GM23338 (cell line): ENCODE measurements at regions not wholly inside any gene's neighbourhood (a gene's known extent, or its start where the extent isn't known, plus 50 kb on each side); places are given as distances from the start of the nearest gene placed in this dataset.

Source experiments
- ATAC-seq: fragments of 200-7000 bp; cut with Tn5 transposase; 3 replicates; pipeline ENCODE4 v1.9.1; 2020
- DNase-seq: peaks from one replicate; pipeline ENCODE4 v3.0.0-alpha.2; 2015; ENCODE audit warnings: low spot score
- H2AFZ ChIP-seq: fragments of 200-600 bp; sonication (generic); 2 replicates; pipeline ENCODE4 v1.8.0; 2016; ENCODE audit warnings: antibody characterized with exemption, mild to moderate bottlenecking, moderate library complexity
- H3F3A ChIP-seq: fragments of 200-600 bp; sonication (generic); replicated peaks from 2 replicates; pipeline ENCODE4 v1.8.0; 2017; ENCODE audit warnings: antibody characterized with exemption, mixed run types, low read depth
- H3K27ac ChIP-seq: fragments of 200-600 bp; sonication (generic); 2 replicates; pipeline ENCODE4 v1.6.1; 2016; ENCODE audit warnings: low read depth
- H3K27me3 ChIP-seq: fragments of 200-600 bp; sonication (generic); 2 replicates; pipeline ENCODE4 v1.8.0; 2016; ENCODE audit warnings: mild to moderate bottlenecking, mixed run types, moderate library complexity; ENCODE audit not compliant: insufficient read depth
- H3K36me3 ChIP-seq: fragments of 200-600 bp; sonication (generic); 2 replicates; pipeline ENCODE4 v1.8.0; 2016; ENCODE audit warnings: mild to moderate bottlenecking; ENCODE audit not compliant: insufficient read depth
- H3K4me1 ChIP-seq: fragments of 200-600 bp; sonication (generic); 2 replicates; pipeline ENCODE4 v1.8.0; 2016; ENCODE audit warnings: mild to moderate bottlenecking, moderate library complexity; ENCODE audit not compliant: insufficient read depth
- H3K4me2 ChIP-seq: fragments of 200-600 bp; sonication (generic); 2 replicates; pipeline ENCODE4 v1.7.1; 2017; ENCODE audit warnings: mixed run types
- H3K4me3 ChIP-seq: fragments of 200-600 bp; sonication (generic); 2 replicates; pipeline ENCODE4 v1.6.1; 2016; ENCODE audit warnings: mixed run types
- H3K79me2 ChIP-seq: fragments of 200-600 bp; sonication (generic); replicated peaks from 2 replicates; pipeline ENCODE4 v1.8.0; 2017; ENCODE audit warnings: mild to moderate bottlenecking; ENCODE audit not compliant: insufficient read depth
- H3K9me2 ChIP-seq: fragments of 200-600 bp; sonication (generic); 2 replicates; pipeline ENCODE4 v1.8.0; 2017; ENCODE audit not compliant: insufficient read depth
- H4K20me1 ChIP-seq: fragments of 200-600 bp; sonication (generic); replicated peaks from 2 replicates; pipeline ENCODE4 v1.8.0; 2017; ENCODE audit warnings: mild to moderate bottlenecking; ENCODE audit not compliant: insufficient read depth
- H3K27ac Mint-ChIP-seq: 2 replicates; pipeline ENCODE4 v1.8.0; 2020; ENCODE audit warnings: inconsistent platforms, mild to moderate bottlenecking, moderate library complexity, mixed read lengths
- H3K27me3 Mint-ChIP-seq: 3 replicates; pipeline ENCODE4 v1.8.0; 2022; ENCODE audit warnings: low read depth, mild to moderate bottlenecking, moderate library complexity, mixed read lengths, inconsistent platforms; ENCODE audit not compliant: insufficient read depth, poor library complexity
- H3K36me3 Mint-ChIP-seq: 3 replicates; pipeline ENCODE4 v1.8.0; 2021; ENCODE audit warnings: low read depth, mild to moderate bottlenecking, inconsistent platforms, moderate library complexity, mixed read lengths
- H3K4me1 Mint-ChIP-seq: 3 replicates; pipeline ENCODE4 v1.8.0; 2020; ENCODE audit warnings: mild to moderate bottlenecking, inconsistent platforms, mixed read lengths
- H3K4me3 Mint-ChIP-seq: 3 replicates; pipeline ENCODE4 v1.8.0; 2021; ENCODE audit warnings: moderate library complexity, mild to moderate bottlenecking, inconsistent platforms, mixed read lengths
- H3K9me3 Mint-ChIP-seq: 3 replicates; pipeline ENCODE4 v1.8.0; 2020; ENCODE audit warnings: moderate library complexity, mild to moderate bottlenecking, inconsistent platforms, mixed read lengths
- CREB1 ChIP-seq: fragments of 250-450 bp; sonication (Bioruptor Pico); IDR thresholded peaks from 2 replicates; pipeline ENCODE4 v1.5.0; 2020; ENCODE audit warnings: low read depth, mild to moderate bottlenecking, moderate library complexity
- CTCF ChIP-seq, 2 experiments: fragments of 200-600 bp in 1 of 2; sonication (generic) in 1 of 2; conservative IDR thresholded peaks; 2 replicates each; pipeline versions ENCODE4 v1.5.1 to v1.6.1; 2016 to 2017; ENCODE audit warnings: antibody characterized with exemption in 2 of 2, low read depth in 2 of 2, mild to moderate bottlenecking in 2 of 2, moderate library complexity in 1 of 2
- ETS1 ChIP-seq: IDR thresholded peaks from 2 replicates; pipeline ENCODE4 v1.6.1; 2016; ENCODE audit warnings: antibody characterized with exemption
- EZH2 ChIP-seq: fragments of 200-600 bp; sonication (generic); IDR thresholded peaks from one replicate; pipeline ENCODE4 v1.8.0; 2017; ENCODE audit warnings: antibody characterized with exemption, mild to moderate bottlenecking, low read depth; ENCODE audit not compliant: unreplicated experiment
- EZH2phosphoT487 ChIP-seq: fragments of 200-600 bp; sonication (generic); IDR thresholded peaks from one replicate; pipeline ENCODE4 v1.8.1; 2018; ENCODE audit warnings: antibody characterized with exemption; ENCODE audit not compliant: unreplicated experiment
- JUNB ChIP-seq: IDR thresholded peaks from one replicate; pipeline ENCODE4 v1.6.1; 2016; ENCODE audit warnings: antibody characterized with exemption; ENCODE audit not compliant: unreplicated experiment
- NANOG ChIP-seq: IDR thresholded peaks from 2 replicates; pipeline ENCODE4 v1.6.1; 2016; ENCODE audit warnings: antibody characterized with exemption, borderline replicate concordance
- POLR2AphosphoS5 ChIP-seq: IDR thresholded peaks from 2 replicates; pipeline ENCODE4 v1.6.1; 2016; ENCODE audit warnings: antibody characterized with exemption, low read depth
- REST ChIP-seq: IDR thresholded peaks from one replicate; pipeline ENCODE4 v1.6.1; 2018; ENCODE audit warnings: antibody characterized with exemption; ENCODE audit not compliant: unreplicated experiment
- ZNF114 ChIP-seq: fragments of 250-450 bp; sonication (Bioruptor Pico); IDR thresholded peaks from 2 replicates; pipeline ENCODE4 v1.5.0; 2020; ENCODE audit warnings: mild to moderate bottlenecking, moderate library complexity
- ZNF331 ChIP-seq: fragments of 250-450 bp; sonication (Bioruptor Pico); IDR thresholded peaks from 2 replicates; pipeline ENCODE4 v1.5.0; 2020; ENCODE audit warnings: low read depth, mild to moderate bottlenecking, moderate library complexity
- ZNF462 ChIP-seq: fragments of 250-450 bp; sonication (Bioruptor Pico); IDR thresholded peaks from 2 replicates; pipeline ENCODE4 v1.5.0; 2020; ENCODE audit warnings: mild to moderate bottlenecking, moderate library complexity

GRCh38 chr2:105610576-105611332 is 134.0 kb upstream of the NCK2 start:
- ATAC-seq (no peak), DNase-seq (no peak)
- Mint-ChIP-seq H3K27me3 (no peaks in the 10 kb centered on the region), H3K36me3 (no peaks in the 10 kb centered on the region), H3K4me3 (no peak overlapping the region), H3K27ac (no peak overlapping the region), H3K4me1 (peaks cover 13% of the 10 kb centered on the region), H3K9me3 (no peaks in the 10 kb centered on the region)
- H4K20me1 ChIP-seq: no peaks in the 10 kb centered on the region
- no peak overlapping the region for H3K4me2 ChIP-seq
- no peaks in the 10 kb centered on the region for H3K9me2 ChIP-seq
- peak overlapping the region; percentile 85 for H2AFZ ChIP-seq
- H3K4me1 ChIP-seq: peaks cover 6% of the 10 kb centered on the region; the same call in 1 of the 2 replicates
- H3F3A ChIP-seq: no peaks in the 10 kb centered on the region
- no peaks in the 10 kb centered on the region for H3K27me3 ChIP-seq
- no peaks in the 10 kb centered on the region for H3K36me3 ChIP-seq
- H3K27ac ChIP-seq: no peak overlapping the region
- H3K4me3 ChIP-seq: no peak overlapping the region
- TF ChIP-seq ZNF331 (CRISPR knock-in tag) (no peak), EZH2phosphoT487 (no peak), NANOG (no peak), POLR2AphosphoS5 (no peak), CTCF (conservative IDR thresholded peaks at IDR 0.05; ENCODE audit: low read depth in 2 of 2) (no peak), EZH2 (no peak), ZNF114 (CRISPR knock-in tag) (no peak), CREB1 (CRISPR knock-in tag) (no peak), JUNB (no peak), ZNF462 (CRISPR knock-in tag) (no peak), ETS1 (no peak), REST (no peak)
- no peaks in the 10 kb centered on the region for H3K79me2 ChIP-seq
